ENCODE measurements at regions not wholly inside any gene's neighbourhood (a gene's known extent, or its start where the extent isn't known, plus 50 kb on each side); places are given as distances from the start of the nearest gene placed in this dataset.

GRCh38 chr6:16978686-16979085, 123.2 kb upstream of the STMND1 start (continued):
- TF ChIP-seq SP1 (CRISPR knock-in tag; IDR thresholded peaks at IDR 0.05) (no peak), SMARCC2 (IDR thresholded peaks at IDR 0.05; ENCODE audit: low read depth) (no peak), GTF3C2 (IDR thresholded peaks at IDR 0.05; ENCODE audit: borderline replicate concordance, extremely low read depth, insufficient read length) (no peak)

GRCh38 chr6:16976385-16977183, 125.3 kb upstream of the STMND1 start:
- no peaks in the 10 kb centered on the region for H3K79me2 ChIP-seq (ENCODE audit: control insufficient read depth, insufficient read depth, low read length)
- WGBS (ENCODE audit: insufficient coverage, low coverage, missing lambda C conversion rate), result 1% methylated on average over 7 of the region's 7 CpGs
- H4K20me1 ChIP-seq (replicated peaks; ENCODE audit: control insufficient read depth, insufficient read depth, low read length), result no peaks in the 10 kb centered on the region
- no peaks in the 10 kb centered on the region for H3K4me1 ChIP-seq (replicated peaks in 1 of 2; ENCODE audit: control insufficient read depth in 2 of 2, insufficient read depth in 2 of 2, low read length in 2 of 2)
- H3K4me2 ChIP-seq (ENCODE audit: insufficient read depth, low read length), result no peak overlapping the region
- ChIA-PET POLR2A (no interaction called here), CTCF (ENCODE audit: low intra/inter-chr PET ratio) (no interaction called here)
- no peaks in the 10 kb centered on the region for H3K9me3 ChIP-seq (replicated peaks; ENCODE audit: control insufficient read depth, insufficient read depth, low read depth, low read length)
- H3K36me3 ChIP-seq (ENCODE audit: control insufficient read depth, insufficient read depth, low read length), result no peaks in the 10 kb centered on the region
- ATAC-seq, result no peak
- H3K9ac ChIP-seq (ENCODE audit: insufficient read depth in 1 of 2, low read depth in 2 of 2, low read length in 2 of 2), result no peak overlapping the region
- no peak for DNase-seq (ENCODE audit: extremely low read depth in 1 of 4, low spot score in 3 of 4)
- in situ Hi-C loops (cut with MboI) (no loop called here), intact Hi-C loops (cut with micrococcal nuclease) (no loop called here)
- H3K4me3 ChIP-seq, result no peak overlapping the region
- H3K27me3 ChIP-seq (ENCODE audit: control insufficient read depth in 2 of 2, insufficient read depth in 2 of 2, low read length in 2 of 2), result peaks cover 4 to 28% of the 10 kb centered on the region in 2 experiments
- no peak overlapping the region for H3K27ac ChIP-seq (ENCODE audit: extremely low read depth, low read depth, low read length)
- no peaks in the 10 kb centered on the region for H3K9me1 ChIP-seq (ENCODE audit: control insufficient read depth, insufficient read depth, low read length)
- no peak overlapping the region for H2AFZ ChIP-seq (ENCODE audit: low read depth, low read length)
- peak; percentile 29 for FAIRE-seq
- no TSS peak for BruUV-seq (replicated peaks)
- TF ChIP-seq AFF1 (IDR thresholded peaks at IDR 0.05; ENCODE audit: low read depth in 1 of 2, partially characterized antibody in 2 of 2), result no peak
- TF ChIP-seq RHOXF2B (CRISPR knock-in tag; conservative IDR thresholded peaks at IDR 0.05), result no peak
- TF ChIP-seq CCNT2 (IDR thresholded peaks at IDR 0.05; ENCODE audit: borderline replicate concordance, extremely low read depth, insufficient read length, low read depth, low read length), result no peak
- no peak for TF ChIP-seq MEF2A (IDR thresholded peaks at IDR 0.05; ENCODE audit: control insufficient read depth, low read depth, low read length)
- no peak for TF ChIP-seq DEAF1 (CRISPR knock-in tag; IDR thresholded peaks at IDR 0.05)
- no peak for TF ChIP-seq ZNF12 (CRISPR knock-in tag; IDR thresholded peaks at IDR 0.05)
- TF ChIP-seq MAZ (CRISPR knock-in tag; conservative IDR thresholded peaks at IDR 0.05 in 1 of 2, IDR thresholded peaks at IDR 0.05 in 1 of 2), result no peak

Data from K562 (cell line).